ENCODE measurements at regions not wholly inside any gene's neighbourhood (a gene's known extent, or its start where the extent isn't known, plus 50 kb on each side); places are given as distances from the start of the nearest gene placed in this dataset.

DNA sequence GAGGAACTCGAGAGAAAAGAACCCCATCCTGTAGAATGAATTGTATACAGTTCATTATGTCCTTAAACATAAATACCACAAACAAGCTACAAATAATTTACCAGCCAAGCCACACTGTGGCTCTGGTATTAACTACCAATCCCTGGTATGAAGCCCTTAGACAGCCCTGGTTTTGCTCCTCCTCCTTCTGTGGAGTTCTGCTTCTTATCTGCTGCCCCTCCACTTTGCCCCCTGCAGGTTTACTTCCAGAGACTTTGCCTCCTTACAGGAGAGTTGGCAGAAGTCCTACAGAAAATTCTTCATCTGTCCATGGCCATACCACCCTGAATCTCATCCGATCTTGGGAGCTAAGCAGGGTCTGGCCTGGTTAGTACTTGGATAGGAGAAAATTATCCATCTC, 219.8 kb downstream of the ACTL7B start:
- TF ChIP-seq CTCF (IDR thresholded peaks at IDR 0.05; ENCODE audit: extremely low read depth in 1 of 2, insufficient read depth in 1 of 2, low read depth in 1 of 2, low read length in 2 of 2) (no peak), POLR2AphosphoS5 (IDR thresholded peaks at IDR 0.05; ENCODE audit: insufficient read depth, low read depth, low read length) (no peak), POLR2A (IDR thresholded peaks at IDR 0.05; ENCODE audit: low read depth, low read length) (no peak), EZH2 (IDR thresholded peaks at IDR 0.05; ENCODE audit: borderline replicate concordance, low read depth, low read length, severe bottlenecking) (no peak), MYC (IDR thresholded peaks at IDR 0.05; ENCODE audit: low read depth, low read length) (no peak), GATA2 (IDR thresholded peaks at IDR 0.05; ENCODE audit: insufficient read depth, insufficient read length, low read depth, low read length) (no peak)
- TF ChIP-seq, protein P1, sequence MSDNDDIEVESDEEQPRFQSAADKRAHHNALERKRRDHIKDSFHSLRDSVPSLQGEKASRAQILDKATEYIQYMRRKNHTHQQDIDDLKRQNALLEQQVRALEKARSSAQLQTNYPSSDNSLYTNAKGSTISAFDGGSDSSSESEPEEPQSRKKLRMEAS (IDR thresholded peaks at IDR 0.05; ENCODE audit: insufficient read depth, insufficient read length): no peak

Data from endothelial cell of umbilical vein (primary cell).